HG03064 (cell line): ENCODE measurements at regions not wholly inside any gene's neighbourhood (a gene's known extent, or its start where the extent isn't known, plus 50 kb on each side); places are given as distances from the start of the nearest gene placed in this dataset.

ENCODE experiments used
- ATAC-seq: cut with Tn5 transposase; IDR thresholded peaks from one replicate; pipeline ENCODE4 v1.9.1; 2021; ENCODE audit warnings: low read depth; ENCODE audit not compliant: unreplicated experiment

DNA sequence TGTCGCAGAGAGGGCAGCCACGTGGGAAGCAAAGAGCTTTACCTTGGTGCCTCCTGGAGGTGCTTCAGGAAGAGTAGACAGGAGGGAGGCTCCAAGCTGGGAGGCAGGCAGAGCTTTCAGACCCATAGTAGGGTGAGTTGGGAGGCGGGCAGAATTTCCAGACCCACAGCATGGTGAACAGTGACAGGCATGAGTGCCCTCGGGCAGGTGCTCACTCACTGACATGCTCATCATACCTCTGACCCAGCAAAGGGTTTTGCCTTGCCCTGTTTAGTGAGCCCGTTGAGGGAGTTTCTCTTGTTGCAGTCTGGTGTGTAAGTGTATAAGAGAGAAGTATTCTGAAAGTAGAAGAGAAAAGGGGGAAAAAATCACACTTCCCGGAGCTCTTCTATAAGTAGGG is 86.4 kb upstream of the NTM start:
- no peak for ATAC-seq

DNA sequence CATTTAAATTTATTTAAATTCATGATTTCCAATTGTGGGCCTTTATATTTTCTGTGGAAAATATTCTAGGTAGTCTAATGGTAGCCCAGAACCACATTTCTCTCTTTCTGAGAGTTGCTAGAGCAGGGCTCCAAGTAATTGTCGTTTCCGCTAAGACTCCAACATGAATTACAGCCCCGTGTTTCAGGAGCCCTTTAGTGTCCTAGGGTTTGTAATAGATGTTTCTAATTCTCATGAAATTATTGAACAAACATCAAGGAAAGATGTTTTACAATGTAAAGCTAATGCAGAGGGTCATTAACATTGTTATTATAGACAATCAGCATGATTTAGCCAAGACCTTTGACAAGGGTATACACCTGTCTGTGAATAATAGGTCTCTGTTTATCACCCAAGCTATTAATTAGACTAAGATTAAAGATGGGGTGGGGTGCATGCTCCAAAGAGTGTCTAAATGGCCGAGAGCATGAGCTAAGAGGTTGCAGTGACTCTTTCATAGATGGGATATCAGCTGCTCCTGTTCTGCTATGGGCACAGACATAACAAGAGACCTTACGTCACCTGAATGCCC is 81.8 kb upstream of the NTM start:
- ATAC-seq: no peak

DNA sequence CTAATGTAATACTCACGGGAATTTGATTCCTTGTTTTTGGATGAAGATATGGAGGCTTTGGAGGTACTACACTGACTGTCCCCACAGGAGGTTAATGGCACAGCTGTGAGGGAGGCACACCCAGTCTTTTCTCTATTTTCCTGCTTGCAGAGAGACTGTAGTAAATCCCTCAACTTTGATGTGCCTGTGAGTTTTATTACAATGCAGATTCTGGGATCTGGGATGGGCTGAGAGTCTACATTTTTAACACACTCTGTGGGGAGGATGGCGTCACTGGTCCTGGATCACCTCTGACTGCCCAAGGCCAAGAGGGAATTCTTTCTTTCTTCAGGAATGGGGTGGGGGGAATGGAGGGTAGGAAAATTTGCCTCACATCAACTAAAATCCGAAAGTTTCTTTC is 80.2 kb upstream of the NTM start:
- no peak for ATAC-seq

- ATAC-seq: no peak
Observed at GRCh38 chr11:131295986-131296385, 74.4 kb upstream of the NTM start.

GRCh38 chr11:131297441-131297840 is 73.0 kb upstream of the NTM start:
- no peak for ATAC-seq

DNA sequence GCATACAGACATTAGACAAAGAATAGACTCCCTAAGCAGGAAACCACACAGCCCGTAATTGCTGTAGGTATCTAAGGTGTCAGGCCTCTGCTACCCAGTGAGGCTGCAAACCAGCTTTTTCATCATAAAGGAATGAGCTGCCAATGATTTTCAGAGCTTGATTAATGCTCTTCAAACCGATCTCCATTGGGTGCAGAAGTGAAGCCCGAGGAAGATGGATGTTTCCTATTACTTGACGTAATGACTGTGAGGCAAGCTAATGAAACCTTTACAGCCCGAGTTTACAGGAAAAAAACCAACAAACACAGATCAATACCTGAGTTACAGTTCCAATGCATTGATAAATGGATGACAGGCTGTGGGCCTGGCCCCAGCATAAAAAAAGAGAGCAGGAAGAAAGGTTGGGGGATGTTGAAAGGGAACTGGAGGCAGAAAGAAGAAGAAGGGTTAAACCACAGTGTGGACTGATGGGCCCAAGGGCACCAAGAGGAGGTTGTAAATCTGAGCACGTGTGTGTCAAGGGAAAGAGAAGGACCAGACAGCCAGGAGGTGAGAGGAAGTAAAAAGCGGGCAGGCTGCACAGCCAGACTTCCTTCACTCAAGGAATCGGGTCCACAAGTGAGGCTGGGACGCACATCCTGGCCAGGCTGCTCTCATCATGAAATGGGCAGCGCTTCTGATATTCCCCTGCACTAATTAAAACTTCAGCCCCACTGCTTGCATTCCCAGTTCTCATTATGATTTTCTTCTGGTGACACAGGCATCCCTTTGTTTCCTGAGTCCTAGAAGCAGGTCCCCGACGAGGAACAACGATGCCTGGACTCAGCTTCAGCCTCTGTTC is 70.6 kb upstream of the NTM start:
- no peak for ATAC-seq

DNA sequence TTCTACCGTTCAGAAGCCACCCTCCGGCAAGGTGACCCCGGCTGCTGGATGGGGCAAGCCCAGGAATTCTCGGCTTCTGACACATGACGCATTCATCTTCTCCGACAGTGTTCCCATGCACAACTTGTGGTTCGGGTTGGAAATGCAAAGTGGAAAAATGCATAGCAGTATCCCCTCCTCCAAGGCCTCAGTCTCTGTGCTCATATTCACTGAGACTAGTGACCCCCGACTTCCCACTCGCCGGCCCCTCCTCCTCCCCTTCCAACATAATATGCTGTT is 70.0 kb upstream of the NTM start:
- no peak for ATAC-seq

DNA sequence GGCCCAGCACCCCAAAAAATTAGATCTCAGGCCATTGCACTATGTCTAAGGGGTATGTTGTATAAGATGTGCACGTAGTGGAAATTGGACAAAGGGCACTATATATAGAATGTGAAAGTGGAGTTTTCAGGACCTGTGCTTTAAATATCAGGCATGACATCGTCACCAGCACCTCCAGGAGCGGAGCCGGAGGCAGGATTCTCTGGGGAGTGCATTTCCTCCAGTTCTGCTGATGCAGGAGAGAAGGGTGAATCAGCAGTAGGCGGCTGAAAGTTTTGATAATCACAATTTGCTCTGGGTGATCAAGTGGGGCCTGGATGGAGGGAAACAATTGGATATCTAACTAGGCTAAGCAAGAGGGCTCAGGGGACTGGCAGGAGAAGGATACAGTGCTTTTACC is 69.1 kb upstream of the NTM start:
- no peak for ATAC-seq

GRCh38 chr11:131302836-131303235 is 67.6 kb upstream of the NTM start:
- no peak for ATAC-seq

- no peak for ATAC-seq
Observed at GRCh38 chr11:131303611-131304119, 66.8 kb upstream of the NTM start.

GRCh38 chr11:131305005-131305404 is 65.4 kb upstream of the NTM start:
- no peak for ATAC-seq

DNA sequence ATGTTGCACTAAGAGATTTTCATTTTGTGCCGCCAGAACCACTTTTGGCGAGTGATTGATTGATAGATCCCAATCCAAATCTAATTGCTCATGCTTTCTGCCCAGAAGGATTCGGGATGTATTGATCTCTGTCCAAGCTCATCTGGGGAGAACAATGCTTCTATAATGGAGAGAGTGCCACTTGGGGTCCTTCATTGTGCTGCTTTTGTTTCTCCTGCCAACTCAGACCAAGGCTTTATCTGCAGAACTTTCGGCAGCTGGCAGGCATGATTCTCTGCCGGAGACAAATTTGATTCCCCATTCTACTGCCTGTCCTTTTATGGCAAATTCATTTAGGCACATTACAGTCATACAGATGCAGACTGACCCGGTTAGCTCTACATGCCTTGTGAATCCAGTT is 62.9 kb upstream of the NTM start:
- ATAC-seq: no peak

DNA sequence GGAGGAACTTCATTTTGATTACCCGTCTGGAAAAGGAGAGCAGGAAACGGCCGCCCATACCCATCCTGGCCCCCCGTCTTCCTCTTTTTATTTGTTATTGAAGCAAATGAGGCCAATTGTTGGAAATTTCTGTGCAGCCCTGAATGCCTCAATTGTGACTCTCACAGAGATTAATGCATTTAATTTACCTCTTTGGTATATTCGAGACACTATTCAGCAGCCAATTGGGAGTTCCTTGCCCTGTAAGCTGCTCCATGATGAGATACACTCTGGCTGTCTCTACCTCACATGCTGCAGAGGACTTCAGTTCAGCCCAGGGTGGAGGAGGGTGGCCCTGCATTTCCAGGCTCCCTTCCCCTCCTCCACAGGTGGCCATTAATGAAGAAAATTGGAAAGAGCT is 60.6 kb upstream of the NTM start:
- ATAC-seq: no peak

DNA sequence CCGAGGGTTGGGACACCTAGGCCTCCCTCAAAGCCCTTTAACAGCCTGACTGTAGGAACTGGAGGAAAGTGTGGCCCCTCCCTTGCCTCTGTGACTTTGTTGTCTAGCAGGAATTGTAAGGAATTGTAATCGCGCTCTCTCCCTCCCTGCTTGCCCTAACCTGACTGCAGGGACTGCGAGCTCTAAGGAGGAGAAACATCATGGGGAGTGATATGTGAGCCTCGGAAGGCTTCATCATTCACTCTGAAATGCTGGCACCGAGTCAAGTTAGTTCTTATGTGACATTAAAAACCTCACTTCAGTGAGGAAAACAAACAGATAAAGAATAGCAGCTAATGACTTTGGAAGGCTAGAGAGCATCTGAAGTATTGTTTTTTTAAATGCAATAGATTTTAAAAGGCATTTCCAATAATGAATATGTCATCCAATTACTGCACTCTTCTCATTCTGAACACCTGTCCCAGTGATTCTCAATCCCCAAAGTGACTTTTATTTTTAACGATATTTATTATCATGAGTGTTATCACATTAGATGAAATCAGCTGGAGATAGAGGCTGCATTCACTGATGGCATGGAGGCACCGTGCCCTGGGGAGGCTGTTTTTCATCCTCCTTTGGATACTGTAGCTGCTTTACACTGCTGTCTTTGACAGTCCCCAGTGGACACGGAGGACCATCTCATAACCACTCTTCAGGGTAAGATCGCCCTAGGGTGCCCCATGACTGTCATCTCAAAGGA is 58.5 kb upstream of the NTM start:
- no peak for ATAC-seq
